HG02885 (cell line): ENCODE measurements at regions not wholly inside any gene's neighbourhood (a gene's known extent, or its start where the extent isn't known, plus 50 kb on each side); places are given as distances from the start of the nearest gene placed in this dataset.
"Not testable (repeated sequence)": the region's sequence is repeated elsewhere in the genome, so short reads cannot be mapped to it uniquely, and the experiment has no call there.

Experiments used
- ATAC-seq: cut with Tn5 transposase; IDR thresholded peaks from one replicate; pipeline ENCODE4 v1.9.1; 2021; ENCODE audit warnings: mild to moderate bottlenecking; ENCODE audit not compliant: unreplicated experiment, poor library complexity

DNA sequence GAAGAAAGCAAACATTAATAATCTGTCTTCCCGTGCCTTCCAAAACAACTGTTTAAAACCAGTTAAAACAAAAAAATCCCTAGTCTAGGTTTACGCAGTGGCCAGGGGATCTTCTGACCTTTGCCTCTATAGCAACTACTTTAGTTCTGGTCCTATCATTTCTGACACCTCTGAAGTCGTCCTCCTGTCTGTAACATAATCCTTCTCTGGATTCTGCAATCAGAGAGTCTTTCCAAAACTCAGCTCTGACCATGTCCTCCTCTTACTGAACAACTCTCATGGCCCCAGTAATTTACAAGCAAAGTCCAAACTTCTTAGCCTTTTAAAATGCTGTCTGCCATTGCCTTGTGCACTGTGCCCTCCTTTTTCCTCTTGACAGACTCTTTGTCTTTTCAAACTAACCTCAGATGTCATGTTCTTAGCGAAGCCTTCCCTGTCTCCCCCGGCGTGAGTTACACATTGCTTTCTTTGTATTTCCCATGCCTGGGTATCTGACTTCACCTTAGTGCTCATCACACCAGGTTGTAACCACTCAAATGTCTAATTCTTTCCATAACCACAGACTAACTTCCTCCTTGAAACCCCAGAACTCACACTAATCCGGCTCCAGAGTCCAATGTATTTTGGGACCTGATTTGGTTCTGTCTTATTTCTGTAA, 105.2 kb upstream of the BNIP2 start:
- ATAC-seq: no peak

DNA sequence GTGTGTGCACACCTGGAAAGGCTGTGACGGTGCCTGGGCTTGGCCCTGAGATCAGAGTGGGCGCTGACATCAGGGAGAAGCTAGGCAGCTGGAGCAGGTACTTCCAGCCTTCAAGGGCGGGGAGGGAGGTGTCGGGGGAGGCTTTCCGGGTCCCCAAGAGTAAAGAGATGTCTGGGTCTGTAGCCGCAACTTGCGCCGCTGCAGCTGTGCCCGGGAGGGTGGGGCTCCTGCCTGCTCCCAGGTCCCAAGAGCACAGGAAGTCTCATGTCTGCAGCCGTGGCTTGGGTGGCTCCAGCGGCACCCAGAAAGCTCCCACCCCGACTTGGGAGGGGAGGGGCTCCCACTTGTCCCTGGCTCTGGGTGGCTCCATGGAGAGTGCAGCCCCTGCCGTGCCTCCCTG, 103.2 kb upstream of the BNIP2 start:
- ATAC-seq: no peak

DNA sequence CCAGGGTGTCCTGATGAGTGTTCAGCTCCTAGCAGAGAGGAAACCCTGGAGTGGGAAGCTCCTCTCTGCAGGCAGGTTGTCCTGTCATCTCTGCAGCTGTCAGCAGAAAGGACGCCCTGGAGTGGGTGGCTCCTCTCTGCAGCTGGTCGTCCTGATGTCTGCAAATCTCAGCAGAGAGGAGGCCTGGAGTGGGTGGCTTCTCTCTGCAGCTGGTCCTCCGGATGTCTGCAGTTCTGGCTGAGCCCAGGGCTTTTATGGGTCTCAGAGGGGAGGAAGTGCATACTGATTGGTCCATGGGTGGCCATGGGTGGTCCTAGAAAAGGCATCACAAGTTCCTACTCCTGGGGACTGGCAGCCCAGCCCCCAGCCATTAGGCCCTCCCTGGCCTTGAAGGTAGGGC, 102.6 kb upstream of the BNIP2 start:
- ATAC-seq: no peak

DNA sequence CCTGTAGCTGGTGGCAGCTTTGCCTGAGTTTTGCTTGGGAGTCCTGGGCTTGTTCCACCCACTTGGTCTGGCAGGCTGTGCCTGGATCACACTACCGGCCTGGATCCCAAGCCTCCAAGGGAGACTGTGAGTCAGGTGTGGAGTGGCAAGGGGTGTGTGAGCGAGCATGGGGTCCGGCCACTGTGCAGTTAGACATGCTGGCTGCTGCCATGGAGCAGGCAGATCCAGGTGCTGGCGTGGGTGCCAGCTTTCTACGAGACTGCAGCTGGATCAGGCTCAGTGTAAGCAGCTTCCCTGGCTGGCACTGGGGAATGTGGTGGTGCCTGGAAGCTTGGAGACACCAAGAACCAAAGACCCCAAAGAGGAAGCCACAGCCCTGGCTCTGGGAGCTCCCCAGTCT, 102.0 kb upstream of the BNIP2 start:
- no peak for ATAC-seq

DNA sequence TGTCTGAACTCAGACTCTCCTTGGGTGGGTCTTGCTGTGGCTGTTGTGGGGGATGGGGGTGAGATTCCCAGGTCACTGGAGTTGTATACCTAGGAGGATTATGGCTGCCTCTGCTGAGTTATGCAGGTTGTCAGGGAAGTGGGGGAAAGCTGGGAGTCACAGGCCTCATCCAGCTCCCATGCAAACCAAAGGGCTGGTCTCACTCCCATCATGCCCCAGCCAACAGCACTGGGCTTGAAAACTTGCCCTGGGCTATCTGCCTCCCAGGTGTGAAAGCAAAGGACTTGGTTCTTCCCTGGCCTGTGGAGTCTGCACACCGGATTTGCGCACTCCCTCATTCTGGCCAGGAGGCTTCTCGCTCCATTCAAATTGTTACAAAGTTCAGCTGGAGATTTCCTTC, 97.3 kb upstream of the BNIP2 start:
- ATAC-seq: not testable (repeated sequence)

DNA sequence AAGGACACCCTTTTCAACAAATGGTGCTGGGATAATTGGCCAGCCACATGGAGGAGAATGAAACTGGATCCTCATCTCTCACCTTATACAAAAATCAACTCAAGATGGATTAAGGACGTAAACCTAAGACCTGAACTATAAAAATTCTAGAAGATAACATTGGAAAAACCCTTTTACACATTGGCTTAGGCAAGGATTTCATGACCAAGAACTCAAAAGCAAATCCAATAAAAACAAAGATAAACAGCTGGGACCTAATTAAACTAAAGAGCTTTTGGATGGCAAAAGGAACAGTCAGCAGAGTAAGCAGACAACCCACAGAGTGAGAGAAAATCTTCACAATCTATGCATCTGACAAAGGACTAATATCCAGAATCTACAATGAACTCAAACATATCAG, 96.9 kb upstream of the BNIP2 start:
- not testable (repeated sequence) for ATAC-seq

DNA sequence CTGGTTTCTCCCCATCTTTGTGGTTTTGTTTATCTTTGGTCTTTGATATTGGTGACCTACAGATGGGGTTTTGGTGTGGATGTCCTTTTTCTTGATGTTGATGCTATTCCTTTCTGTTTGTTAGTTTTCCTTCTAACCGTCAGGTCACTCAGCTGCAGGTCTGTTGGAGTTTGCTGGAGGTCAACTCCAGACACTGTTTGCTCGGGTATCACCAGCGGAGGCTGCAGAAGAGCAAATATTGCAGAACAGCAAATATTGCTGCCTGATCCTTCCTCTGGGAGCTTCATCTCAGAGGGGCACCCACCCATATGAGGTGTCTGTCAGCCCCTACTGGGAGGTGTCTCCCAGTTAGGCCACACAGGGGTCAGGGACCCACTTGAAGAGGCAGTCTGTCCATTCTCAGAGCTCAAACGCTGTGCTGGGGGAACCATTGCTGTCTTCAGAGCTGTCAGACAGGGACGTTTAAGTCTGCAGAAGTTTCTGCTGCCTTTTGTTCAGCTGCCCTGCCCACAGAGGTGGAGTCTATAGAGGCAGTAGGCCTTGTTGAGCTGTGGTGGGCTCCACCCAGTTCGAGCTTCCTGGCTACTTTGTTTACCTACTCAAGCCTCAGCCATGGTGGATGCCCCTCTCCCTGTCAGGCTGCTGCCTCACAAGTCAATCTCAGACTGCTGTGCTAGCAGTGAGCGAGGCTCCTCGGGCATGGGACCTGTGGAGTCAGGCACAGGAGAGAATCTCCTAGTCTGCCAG, 94.8 kb upstream of the BNIP2 start:
- not testable (repeated sequence) for ATAC-seq

DNA sequence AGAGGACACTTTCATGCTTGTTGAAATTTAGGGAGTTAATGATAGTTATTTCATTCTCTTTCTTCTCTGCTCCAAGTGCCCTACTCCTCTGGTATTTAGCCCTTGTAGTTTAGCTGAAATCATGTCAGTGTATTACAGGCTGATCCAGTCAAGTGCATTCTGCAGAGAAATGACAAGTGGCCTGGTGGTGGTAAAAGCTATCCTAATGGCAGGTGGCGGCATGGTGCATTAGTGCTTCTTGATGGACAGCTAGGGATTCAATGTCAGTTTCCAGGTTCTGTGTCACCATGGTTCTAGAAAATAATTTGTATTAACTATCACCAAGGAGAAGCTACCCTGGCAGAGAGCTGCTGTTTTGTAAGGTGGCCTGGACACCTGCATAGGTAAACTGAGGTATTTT, 90.0 kb upstream of the BNIP2 start:
- no peak for ATAC-seq

DNA sequence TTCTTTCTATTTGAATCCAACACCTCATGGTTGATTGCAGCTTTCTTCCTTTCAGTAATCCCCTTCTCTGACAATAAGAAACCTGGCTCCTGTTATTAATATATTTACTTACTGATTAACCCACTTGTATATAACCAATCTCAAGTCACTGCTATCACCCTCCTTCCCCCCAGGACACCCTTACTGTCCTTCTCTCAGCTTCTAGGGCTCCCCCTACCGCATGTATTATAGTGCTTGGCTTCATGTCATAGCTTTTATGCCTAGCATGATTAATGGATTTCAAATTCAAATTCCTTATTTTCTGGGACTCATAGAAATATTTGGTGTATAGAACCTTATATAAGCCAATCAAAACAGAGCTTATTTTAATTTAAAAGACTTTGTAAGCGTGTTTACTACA, 75.7 kb upstream of the BNIP2 start:
- ATAC-seq: no peak

DNA sequence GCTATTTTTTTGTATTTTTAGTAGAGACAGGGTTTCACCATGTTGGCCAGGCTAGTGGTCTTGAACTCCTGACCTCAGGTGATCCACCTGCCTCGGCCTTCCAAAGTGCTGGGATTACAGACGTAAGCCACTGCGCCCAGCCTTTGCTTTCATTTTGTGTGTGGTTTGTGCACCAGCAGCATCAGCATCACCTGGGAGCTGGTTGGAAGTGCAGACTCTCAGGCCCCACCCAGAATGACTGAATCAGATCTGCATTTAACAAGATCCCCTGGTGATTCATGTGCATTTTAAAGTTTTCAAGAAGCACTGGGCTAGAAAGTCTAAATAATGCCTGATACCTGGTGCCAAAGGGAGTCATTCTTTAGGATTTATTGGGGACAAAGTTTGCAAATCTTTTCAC, 73.4 kb upstream of the BNIP2 start:
- ATAC-seq: no peak

DNA sequence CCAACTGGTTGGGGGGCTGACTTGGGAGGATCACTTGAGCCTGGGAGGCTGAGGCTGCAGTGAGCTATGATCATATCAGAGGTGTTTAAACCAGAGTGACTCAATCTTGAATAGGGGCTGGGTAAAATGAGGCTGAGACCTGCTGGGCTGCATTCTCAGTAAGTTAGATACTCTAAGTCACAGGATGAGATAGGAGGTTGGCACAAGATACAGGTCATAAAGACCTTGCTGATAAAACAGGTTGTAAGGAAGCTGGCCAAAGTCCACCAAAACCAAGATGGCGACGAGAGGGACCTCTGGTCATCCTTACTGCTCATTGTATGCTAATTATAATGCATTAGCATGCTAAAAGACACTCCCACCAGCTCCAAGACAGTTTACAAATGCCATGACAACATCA, 71.1 kb upstream of the BNIP2 start:
- ATAC-seq: not testable (repeated sequence)

DNA sequence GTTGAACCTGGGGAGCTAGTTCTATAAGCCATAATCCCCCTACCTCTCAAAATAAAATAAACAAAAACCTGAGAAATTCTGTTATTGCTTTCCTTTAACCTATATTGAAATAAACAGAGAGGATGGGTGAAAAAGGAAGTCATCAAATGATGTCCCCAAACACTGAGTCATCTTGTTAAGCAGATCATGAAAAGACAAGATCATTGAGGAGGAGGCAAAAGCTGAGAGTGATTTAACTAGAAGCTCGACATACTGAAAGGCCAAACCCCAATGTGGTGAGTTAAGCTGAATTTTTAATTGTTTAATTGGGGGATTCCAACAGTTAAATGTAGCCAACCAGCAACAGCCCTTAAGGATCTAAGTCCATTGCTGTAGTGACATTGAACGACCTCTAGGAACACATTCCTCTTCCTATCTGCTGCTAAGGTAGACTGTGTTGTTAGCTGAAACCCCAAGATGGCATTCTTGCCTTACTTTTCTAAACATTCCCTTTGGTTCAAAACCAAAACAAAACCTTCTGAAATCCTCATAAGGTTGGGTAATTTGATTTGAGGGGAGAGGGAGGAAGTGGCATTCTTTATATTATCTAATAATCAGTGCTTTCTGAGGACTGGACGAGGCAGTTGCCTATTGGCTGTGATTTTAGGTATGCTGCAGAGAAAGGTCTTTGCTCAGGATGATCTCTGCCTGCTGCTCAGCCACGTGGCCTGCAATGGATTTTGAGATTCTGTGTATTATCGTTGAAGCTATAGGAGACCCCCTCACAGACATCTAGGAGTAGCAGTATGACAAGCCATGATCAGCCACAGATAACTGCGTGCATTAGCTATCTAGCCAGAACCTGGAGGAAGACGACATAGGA, 62.7 kb upstream of the BNIP2 start:
- no peak for ATAC-seq

DNA sequence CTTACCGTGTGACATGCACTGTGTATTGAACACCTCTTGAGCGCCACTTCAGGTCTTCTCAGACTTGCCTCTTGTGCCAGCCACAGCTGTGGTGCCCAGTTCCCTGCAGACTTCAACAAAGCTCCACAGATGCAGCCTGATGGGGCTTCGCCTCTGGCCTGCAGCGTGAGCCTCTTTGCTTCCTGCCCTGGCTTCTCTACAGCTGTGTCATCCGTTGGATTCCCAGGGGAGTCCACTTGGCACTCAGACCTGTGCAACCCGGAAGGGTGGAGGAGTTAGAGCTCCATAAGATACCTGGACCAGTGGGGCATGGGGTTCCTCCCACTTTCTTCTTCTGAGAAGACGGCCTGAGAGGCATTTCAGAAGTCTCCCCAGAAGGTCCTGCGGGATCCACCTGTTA, 57.7 kb upstream of the BNIP2 start:
- ATAC-seq: no peak

DNA sequence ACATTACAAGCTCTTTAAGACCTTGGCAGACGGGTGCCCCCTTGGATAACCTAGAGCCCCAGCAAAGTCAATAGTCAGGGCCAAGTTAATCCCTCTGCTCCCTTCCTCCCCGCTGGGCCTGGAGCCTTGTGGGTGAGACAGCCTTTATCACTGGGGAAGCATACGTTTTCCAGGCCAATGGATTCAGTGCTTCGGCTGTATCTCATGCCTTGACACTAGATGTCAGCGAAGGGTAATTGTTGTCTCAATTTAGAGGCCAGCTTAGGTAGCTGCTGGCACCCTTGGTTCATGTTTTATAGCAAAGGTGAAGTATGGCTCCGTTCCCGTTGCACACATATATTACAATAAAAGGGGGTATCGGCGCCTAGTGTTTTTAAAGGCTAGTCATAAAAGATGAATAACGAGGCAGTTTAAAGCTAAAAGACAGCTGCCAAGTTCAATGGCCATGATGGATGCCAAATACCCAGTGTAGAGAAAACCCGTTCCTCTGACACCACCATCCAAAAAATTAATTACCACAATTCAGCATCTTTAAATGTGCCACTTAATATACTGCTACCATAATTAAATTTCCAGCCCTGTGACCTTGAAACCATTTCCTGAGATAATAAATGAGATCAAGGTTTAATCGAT, 52.3 kb upstream of the BNIP2 start:
- no peak for ATAC-seq

DNA sequence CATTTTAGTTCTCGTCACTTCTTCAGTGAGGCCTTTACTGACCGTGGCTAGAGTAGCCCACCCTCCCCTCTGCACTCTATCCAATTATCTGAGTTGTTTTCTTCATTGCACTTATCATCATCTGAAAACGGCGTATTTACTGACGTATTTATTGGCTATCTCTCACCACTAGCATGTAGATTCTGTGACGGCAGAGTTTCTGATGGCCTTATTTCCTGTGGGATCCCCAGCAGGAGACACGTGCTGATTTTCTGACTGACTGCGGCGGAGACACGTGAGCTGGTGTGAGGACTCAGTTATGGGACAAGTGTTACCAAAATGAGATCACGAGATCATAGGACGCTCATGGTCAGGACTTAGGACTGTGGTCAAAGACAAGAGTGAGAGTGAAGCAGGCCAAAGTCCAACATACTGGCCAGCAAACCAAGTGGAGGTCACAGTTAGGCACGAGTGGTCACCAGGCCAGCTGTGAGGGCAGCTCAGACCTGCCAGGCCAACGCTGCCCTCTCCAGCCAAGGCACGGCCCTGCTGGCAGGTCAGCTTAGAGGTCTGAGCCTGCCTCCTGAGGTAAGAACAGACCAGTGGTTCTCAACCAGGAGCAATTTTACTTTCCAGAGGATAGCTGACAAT, 50.6 kb upstream of the BNIP2 start:
- no peak for ATAC-seq
